ENCODE measurements at regions not wholly inside any gene's neighbourhood (a gene's known extent, or its start where the extent isn't known, plus 50 kb on each side); places are given as distances from the start of the nearest gene placed in this dataset.

GRCh38 chr5:86894056-86894455 lies 276.3 kb downstream of the COX7C start:
- H3K4me3 ChIP-seq (replicated peaks in 1 of 2; ENCODE audit: low read depth in 2 of 2, low read length in 2 of 2), result no peak overlapping the region
- TF ChIP-seq CTCF (IDR thresholded peaks at IDR 0.05; ENCODE audit: low read depth, low read length), result no peak
- peak in 1 of 2 donors; percentile 50 for DNase-seq (ENCODE audit: low read depth in 2 of 2)

- TF ChIP-seq CTCF (IDR thresholded peaks at IDR 0.05; ENCODE audit: low read depth, low read length), result no peak
- no peak overlapping the region for H3K4me3 ChIP-seq (replicated peaks in 1 of 2; ENCODE audit: low read depth in 2 of 2, low read length in 2 of 2)
- DNase-seq (ENCODE audit: low read depth in 2 of 2), result no peak
Measured at GRCh38 chr5:86896916-86897315, 279.2 kb downstream of the COX7C start.

- peak; percentile 61 to 68 for DNase-seq (ENCODE audit: low read depth in 2 of 2)
- H3K4me3 ChIP-seq (replicated peaks in 1 of 2; ENCODE audit: low read depth in 2 of 2, low read length in 2 of 2), result no peak overlapping the region
- TF ChIP-seq CTCF (IDR thresholded peaks at IDR 0.05; ENCODE audit: low read depth, low read length), result no peak
Measured at GRCh38 chr5:86909418-86910295, 291.9 kb downstream of the COX7C start.

- peak; percentile 49 to 52 for DNase-seq (ENCODE audit: low read depth in 2 of 2)
- TF ChIP-seq CTCF (IDR thresholded peaks at IDR 0.05; ENCODE audit: low read depth, low read length), result no peak
- no peak overlapping the region for H3K4me3 ChIP-seq (replicated peaks in 1 of 2; ENCODE audit: low read depth in 2 of 2, low read length in 2 of 2)
Measured at GRCh38 chr5:86917117-86917579, 299.4 kb downstream of the COX7C start.

DNA sequence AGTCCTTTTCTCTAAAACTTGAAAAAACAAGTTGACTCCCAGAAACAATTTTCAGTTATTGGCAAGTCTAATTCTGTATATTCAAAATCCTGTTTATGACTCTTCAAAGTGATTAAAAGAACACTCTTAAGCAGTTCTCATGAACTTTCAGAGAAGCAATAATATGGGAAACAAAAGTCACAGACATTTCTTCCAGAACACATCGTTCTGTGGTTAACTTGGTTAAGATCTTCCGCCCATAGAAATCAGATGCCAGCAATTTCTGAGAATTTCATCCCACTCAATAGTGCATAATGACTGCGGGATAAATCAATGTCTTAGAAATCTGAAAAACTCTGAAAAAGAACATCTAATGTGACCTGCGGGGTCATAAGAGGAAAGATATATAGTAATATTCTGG lies 300.5 kb downstream of the COX7C start:
- TF ChIP-seq CTCF (IDR thresholded peaks at IDR 0.05; ENCODE audit: low read depth, low read length), result no peak
- no peak for DNase-seq (ENCODE audit: low read depth in 2 of 2)
- no peak overlapping the region for H3K4me3 ChIP-seq (replicated peaks in 1 of 2; ENCODE audit: low read depth in 2 of 2, low read length in 2 of 2)

- no peak for TF ChIP-seq CTCF (IDR thresholded peaks at IDR 0.05; ENCODE audit: low read depth, low read length)
- H3K4me3 ChIP-seq (replicated peaks in 1 of 2; ENCODE audit: low read depth in 2 of 2, low read length in 2 of 2), result no peak overlapping the region
- DNase-seq (ENCODE audit: low read depth in 2 of 2), result no peak
Measured at GRCh38 chr5:86926033-86926432, 308.3 kb downstream of the COX7C start.

All from cardiac fibroblast (primary cell).